H1 (cell line): ENCODE measurements at regions not wholly inside any gene's neighbourhood (a gene's known extent, or its start where the extent isn't known, plus 50 kb on each side); places are given as distances from the start of the nearest gene placed in this dataset.

Experiments
- BCL11A ChIP-seq, 2 experiments: IDR thresholded peaks; one replicate each; pipeline ENCODE4 v1.6.1; 2011; ENCODE audit warnings: low read depth in 2 of 2, low read length in 2 of 2, mild to moderate bottlenecking in 2 of 2
- CREB1 ChIP-seq: IDR thresholded peaks from 2 replicates; pipeline ENCODE4 v1.6.1; 2012; ENCODE audit warnings: inconsistent platforms
- MAFK ChIP-seq: IDR thresholded peaks from 2 replicates; pipeline ENCODE4 v1.6.1; 2012; ENCODE audit warnings: low read depth, mild to moderate bottlenecking, improper control_type of control experiment, low read length
- TF ChIP-seq, protein P1 (sequence below): IDR thresholded peaks from 2 replicates; pipeline ENCODE4 v1.6.1; 2011; ENCODE audit warnings: low read depth, mild to moderate bottlenecking, low read length; ENCODE audit not compliant: insufficient read depth

GRCh38 chr11:21634956-21635355, 557.9 kb upstream of the ANO5 start (continued):
- TF ChIP-seq, protein P1, sequence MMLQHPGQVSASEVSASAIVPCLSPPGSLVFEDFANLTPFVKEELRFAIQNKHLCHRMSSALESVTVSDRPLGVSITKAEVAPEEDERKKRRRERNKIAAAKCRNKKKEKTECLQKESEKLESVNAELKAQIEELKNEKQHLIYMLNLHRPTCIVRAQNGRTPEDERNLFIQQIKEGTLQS, result no peak
- TF ChIP-seq MAFK (no peak), CREB1 (no peak), BCL11A (IDR thresholded peaks at IDR 0.05; ENCODE audit: low read depth in 2 of 2, low read length in 2 of 2) (no peak)
